B cell (primary cell): ENCODE measurements at regions not wholly inside any gene's neighbourhood (a gene's known extent, or its start where the extent isn't known, plus 50 kb on each side); places are given as distances from the start of the nearest gene placed in this dataset.

Experiments used
- EZH2 ChIP-seq: IDR thresholded peaks from 2 replicates; pipeline ENCODE4 v1.6.1; 2012; ENCODE audit warnings: borderline replicate concordance, low read depth, mild to moderate bottlenecking, moderate library complexity, low read length; ENCODE audit not compliant: insufficient read depth, poor library complexity, severe bottlenecking
- TF ChIP-seq, protein P1 (sequence below): fragments of 200-600 bp; IDR thresholded peaks from one replicate; pipeline ENCODE4 v1.8.0; 2022; ENCODE audit warnings: antibody characterized with exemption, mild to moderate bottlenecking

DNA sequence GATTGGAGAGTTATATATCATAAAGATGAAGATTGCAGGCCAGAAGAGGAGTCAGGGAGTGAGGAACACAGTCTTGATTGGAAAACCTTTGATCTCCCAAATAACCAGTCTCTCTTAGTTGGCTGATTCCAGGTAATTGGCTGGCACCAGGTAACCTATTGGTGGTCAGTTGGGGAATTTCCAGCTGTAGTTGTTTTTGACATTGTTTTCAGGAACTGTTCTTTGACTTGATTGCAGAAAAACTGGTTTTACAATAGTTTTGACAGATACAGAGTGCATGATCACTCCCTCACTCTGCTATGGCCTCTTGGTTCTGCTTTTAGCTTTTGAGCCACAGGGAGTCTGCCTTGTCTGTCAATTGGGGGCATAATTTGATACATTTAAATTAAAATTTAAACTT is 71.6 kb downstream of the ZNF641 start:
- TF ChIP-seq, protein P1, sequence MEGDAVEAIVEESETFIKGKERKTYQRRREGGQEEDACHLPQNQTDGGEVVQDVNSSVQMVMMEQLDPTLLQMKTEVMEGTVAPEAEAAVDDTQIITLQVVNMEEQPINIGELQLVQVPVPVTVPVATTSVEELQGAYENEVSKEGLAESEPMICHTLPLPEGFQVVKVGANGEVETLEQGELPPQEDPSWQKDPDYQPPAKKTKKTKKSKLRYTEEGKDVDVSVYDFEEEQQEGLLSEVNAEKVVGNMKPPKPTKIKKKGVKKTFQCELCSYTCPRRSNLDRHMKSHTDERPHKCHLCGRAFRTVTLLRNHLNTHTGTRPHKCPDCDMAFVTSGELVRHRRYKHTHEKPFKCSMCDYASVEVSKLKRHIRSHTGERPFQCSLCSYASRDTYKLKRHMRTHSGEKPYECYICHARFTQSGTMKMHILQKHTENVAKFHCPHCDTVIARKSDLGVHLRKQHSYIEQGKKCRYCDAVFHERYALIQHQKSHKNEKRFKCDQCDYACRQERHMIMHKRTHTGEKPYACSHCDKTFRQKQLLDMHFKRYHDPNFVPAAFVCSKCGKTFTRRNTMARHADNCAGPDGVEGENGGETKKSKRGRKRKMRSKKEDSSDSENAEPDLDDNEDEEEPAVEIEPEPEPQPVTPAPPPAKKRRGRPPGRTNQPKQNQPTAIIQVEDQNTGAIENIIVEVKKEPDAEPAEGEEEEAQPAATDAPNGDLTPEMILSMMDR = no peak
- no peak for TF ChIP-seq EZH2
